ENCODE measurements at regions not wholly inside any gene's neighbourhood (a gene's known extent, or its start where the extent isn't known, plus 50 kb on each side); places are given as distances from the start of the nearest gene placed in this dataset.

DNA sequence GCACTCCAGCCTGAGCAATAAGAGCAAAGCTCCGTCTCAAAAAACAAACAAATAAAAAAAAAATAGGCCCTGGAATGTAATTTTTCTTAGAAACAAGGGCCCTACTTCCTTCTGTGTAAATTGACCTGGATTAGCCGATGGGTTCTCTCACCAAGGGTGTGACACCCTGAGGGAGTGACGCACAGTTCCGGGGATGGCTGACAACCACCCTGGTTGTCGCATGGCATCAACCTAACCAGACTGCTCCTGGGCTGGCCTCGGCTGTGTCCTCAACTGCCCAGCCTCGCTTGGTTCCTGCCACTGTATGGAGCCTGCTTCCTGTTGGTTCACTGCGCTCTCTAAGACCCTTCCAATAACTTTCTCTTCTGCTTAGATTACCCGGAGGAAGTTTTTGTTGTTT, 51.2 kb upstream of the SPATA31D4 start:
- POLR2A ChIA-PET = no interaction called here
- no peak overlapping the region for H3K4me3 Mint-ChIP-seq
- H3K36me3 ChIP-seq (ENCODE audit: insufficient read depth, low read length) = no peaks in the 10 kb centered on the region
- H3K27me3 Mint-ChIP-seq = no peaks in the 10 kb centered on the region
- H3K4me1 ChIP-seq (ENCODE audit: insufficient read depth, low read length) = no peaks in the 10 kb centered on the region
- peaks cover 0 to 10% of the 10 kb centered on the region in 2 experiments for H3K9me3 ChIP-seq (ENCODE audit: control insufficient read depth in 1 of 2, insufficient read depth in 1 of 2, low read length in 2 of 2)
- H3K27me3 ChIP-seq (ENCODE audit: control insufficient read depth in 1 of 2, insufficient read depth in 2 of 2, low read length in 2 of 2) = no peaks in the 10 kb centered on the region
- no peak overlapping the region for H3K4me3 ChIP-seq (ENCODE audit: low read length)
- no peaks in the 10 kb centered on the region for H3K36me3 Mint-ChIP-seq (ENCODE audit: low read depth)
- no peak overlapping the region for H3K27ac ChIP-seq (ENCODE audit: low read depth in 1 of 2, low read length in 2 of 2)
- DNase-seq (no peak), ATAC-seq (ENCODE audit: poor library complexity) (no peak)
- H3K4me1 Mint-ChIP-seq (ENCODE audit: low read depth) = no peaks in the 10 kb centered on the region
- TF ChIP-seq, protein P1, sequence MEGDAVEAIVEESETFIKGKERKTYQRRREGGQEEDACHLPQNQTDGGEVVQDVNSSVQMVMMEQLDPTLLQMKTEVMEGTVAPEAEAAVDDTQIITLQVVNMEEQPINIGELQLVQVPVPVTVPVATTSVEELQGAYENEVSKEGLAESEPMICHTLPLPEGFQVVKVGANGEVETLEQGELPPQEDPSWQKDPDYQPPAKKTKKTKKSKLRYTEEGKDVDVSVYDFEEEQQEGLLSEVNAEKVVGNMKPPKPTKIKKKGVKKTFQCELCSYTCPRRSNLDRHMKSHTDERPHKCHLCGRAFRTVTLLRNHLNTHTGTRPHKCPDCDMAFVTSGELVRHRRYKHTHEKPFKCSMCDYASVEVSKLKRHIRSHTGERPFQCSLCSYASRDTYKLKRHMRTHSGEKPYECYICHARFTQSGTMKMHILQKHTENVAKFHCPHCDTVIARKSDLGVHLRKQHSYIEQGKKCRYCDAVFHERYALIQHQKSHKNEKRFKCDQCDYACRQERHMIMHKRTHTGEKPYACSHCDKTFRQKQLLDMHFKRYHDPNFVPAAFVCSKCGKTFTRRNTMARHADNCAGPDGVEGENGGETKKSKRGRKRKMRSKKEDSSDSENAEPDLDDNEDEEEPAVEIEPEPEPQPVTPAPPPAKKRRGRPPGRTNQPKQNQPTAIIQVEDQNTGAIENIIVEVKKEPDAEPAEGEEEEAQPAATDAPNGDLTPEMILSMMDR (IDR thresholded peaks at IDR 0.05) = no peak
- H3K9me3 Mint-ChIP-seq = no peaks in the 10 kb centered on the region
- intact Hi-C loops (cut with DNase I, micrococcal nuclease) = no loop called here
- CTCF ChIA-PET = no interaction called here
- no peak overlapping the region for H3K27ac Mint-ChIP-seq

All from CD4-positive, alpha-beta T cell (primary cell).